ENCODE measurements at regions not wholly inside any gene's neighbourhood (a gene's known extent, or its start where the extent isn't known, plus 50 kb on each side); places are given as distances from the start of the nearest gene placed in this dataset.
A peak's percentile ranks its signal among the peaks of the same experiment; 100 is the strongest.

DNA sequence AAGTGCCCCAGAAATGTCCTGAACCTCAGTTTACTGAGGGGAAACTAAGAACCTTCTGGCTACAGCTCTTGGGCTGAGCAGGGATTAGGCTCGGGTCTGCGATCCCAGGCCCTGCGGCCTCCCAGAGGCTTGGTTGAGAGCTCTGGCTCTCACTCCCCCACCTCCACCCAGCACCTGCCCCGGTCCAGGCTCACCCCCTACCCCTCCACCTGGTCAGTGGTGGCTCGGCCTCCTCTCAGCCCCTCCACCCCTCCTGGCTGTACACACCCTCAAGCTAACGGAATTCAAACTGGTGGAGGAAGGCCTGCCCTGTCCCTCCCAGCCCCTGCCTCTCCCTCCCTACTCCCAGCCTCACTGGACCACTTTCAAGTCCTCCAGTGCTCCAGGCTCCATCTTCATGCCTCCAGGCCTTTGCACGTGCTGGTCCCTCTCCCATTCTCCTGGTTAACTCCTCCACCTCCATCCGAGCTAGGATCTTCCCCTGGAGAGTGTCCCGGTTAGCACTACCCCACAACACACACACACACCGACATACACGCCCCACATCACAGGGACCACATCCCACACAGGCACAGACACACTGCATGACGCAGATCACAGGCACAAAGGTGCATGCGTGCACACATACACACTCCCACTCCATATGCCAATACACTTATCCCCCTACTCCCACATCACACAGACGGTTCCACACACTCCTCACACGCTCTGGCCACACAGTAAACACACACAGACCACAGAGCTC is 130.9 kb downstream of the C9orf50 start:
- TF ChIP-seq POLR2AphosphoS5 (IDR thresholded peaks at IDR 0.05; ENCODE audit: low read depth) (no peak), GABPA (IDR thresholded peaks at IDR 0.05; ENCODE audit: low read depth) (no peak), SPI1 (IDR thresholded peaks at IDR 0.05; ENCODE audit: borderline replicate concordance, low read depth) (no peak)
- TF ChIP-seq, protein P1, sequence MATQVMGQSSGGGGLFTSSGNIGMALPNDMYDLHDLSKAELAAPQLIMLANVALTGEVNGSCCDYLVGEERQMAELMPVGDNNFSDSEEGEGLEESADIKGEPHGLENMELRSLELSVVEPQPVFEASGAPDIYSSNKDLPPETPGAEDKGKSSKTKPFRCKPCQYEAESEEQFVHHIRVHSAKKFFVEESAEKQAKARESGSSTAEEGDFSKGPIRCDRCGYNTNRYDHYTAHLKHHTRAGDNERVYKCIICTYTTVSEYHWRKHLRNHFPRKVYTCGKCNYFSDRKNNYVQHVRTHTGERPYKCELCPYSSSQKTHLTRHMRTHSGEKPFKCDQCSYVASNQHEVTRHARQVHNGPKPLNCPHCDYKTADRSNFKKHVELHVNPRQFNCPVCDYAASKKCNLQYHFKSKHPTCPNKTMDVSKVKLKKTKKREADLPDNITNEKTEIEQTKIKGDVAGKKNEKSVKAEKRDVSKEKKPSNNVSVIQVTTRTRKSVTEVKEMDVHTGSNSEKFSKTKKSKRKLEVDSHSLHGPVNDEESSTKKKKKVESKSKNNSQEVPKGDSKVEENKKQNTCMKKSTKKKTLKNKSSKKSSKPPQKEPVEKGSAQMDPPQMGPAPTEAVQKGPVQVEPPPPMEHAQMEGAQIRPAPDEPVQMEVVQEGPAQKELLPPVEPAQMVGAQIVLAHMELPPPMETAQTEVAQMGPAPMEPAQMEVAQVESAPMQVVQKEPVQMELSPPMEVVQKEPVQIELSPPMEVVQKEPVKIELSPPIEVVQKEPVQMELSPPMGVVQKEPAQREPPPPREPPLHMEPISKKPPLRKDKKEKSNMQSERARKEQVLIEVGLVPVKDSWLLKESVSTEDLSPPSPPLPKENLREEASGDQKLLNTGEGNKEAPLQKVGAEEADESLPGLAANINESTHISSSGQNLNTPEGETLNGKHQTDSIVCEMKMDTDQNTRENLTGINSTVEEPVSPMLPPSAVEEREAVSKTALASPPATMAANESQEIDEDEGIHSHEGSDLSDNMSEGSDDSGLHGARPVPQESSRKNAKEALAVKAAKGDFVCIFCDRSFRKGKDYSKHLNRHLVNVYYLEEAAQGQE (IDR thresholded peaks at IDR 0.05; ENCODE audit: insufficient replicate concordance, low read depth) = no peak
- TF ChIP-seq, protein P2, sequence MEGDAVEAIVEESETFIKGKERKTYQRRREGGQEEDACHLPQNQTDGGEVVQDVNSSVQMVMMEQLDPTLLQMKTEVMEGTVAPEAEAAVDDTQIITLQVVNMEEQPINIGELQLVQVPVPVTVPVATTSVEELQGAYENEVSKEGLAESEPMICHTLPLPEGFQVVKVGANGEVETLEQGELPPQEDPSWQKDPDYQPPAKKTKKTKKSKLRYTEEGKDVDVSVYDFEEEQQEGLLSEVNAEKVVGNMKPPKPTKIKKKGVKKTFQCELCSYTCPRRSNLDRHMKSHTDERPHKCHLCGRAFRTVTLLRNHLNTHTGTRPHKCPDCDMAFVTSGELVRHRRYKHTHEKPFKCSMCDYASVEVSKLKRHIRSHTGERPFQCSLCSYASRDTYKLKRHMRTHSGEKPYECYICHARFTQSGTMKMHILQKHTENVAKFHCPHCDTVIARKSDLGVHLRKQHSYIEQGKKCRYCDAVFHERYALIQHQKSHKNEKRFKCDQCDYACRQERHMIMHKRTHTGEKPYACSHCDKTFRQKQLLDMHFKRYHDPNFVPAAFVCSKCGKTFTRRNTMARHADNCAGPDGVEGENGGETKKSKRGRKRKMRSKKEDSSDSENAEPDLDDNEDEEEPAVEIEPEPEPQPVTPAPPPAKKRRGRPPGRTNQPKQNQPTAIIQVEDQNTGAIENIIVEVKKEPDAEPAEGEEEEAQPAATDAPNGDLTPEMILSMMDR (IDR thresholded peaks at IDR 0.05; ENCODE audit: insufficient read depth, low read length) = no peak
- Histone ChIP-seq H3K4me3 (replicated peaks; ENCODE audit: insufficient read depth, low read length) (no peak overlapping the region), H3K27me3 (ENCODE audit: insufficient read depth, poor library complexity, severe bottlenecking) (no peaks in the 10 kb centered on the region), H3K27ac (replicated peaks) (no peak overlapping the region; the same call in 1 of the 2 replicates)
- no peak for DNase-seq (ENCODE audit: low read depth in 1 of 2, low spot score in 1 of 2)

DNA sequence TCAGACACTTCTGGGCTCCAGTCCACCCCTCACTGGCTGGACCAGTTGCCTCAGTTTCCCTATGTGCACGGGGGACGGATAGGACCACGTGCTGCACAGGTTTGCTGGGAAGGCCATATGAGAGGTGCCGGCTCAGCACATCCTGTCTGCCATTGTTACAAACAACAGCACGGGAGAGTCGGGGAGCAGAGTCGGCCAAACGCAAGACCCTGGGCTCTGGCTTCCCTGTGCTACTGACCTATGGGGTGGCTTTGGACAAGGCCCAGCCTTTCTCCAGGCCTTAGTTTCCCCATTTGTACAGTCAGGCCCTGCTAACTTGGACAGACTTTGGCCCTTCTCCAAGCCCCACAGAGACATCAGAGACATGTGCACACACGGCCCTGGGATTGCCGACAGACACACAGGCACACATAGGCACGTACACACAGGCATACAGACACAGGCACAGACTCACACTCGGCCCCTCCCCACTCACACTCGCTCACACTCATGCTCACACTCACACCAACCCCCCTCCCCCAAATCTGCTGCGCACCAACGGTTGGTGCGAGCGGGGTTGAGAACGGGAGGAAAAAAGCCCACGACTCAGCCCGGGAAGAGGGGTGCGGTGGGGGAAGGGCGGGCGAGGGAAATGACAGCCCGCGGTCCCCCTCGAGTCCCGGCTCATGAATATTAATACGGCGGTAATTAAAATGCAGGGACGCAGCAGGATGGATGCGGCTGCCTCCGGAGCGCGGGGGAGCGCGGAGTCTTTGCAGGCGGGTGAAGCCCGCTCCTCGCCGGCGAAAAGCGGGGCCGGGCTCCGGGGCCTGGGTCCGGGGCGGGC is 133.0 kb downstream of the C9orf50 start:
- H3K4me3 ChIP-seq (replicated peaks; ENCODE audit: insufficient read depth, low read length) = peak overlapping the region; percentile 25

More for the DNA sequence above, 133.0 kb downstream of the C9orf50 start:
- TF ChIP-seq GABPA (IDR thresholded peaks at IDR 0.05; ENCODE audit: low read depth) (no peak), SPI1 (IDR thresholded peaks at IDR 0.05; ENCODE audit: borderline replicate concordance, low read depth) (no peak), POLR2AphosphoS5 (IDR thresholded peaks at IDR 0.05; ENCODE audit: low read depth) (no peak; the same call in 1 of the 2 replicates)
- TF ChIP-seq, protein P2 (IDR thresholded peaks at IDR 0.05; ENCODE audit: insufficient read depth, low read length) = no peak
- TF ChIP-seq, protein P1 (IDR thresholded peaks at IDR 0.05; ENCODE audit: insufficient replicate concordance, low read depth) = no peak
- DNase-seq (ENCODE audit: low read depth in 1 of 2, low spot score in 1 of 2) = peak in 1 of 2 experiments; percentile 11
- Histone ChIP-seq H3K27me3 (ENCODE audit: insufficient read depth, poor library complexity, severe bottlenecking) (no peaks in the 10 kb centered on the region), H3K27ac (replicated peaks) (peak overlapping the region; percentile 86)

All from HL-60 (cell line).